DMS153 (cell line): ENCODE measurements at regions not wholly inside any gene's neighbourhood (a gene's known extent, or its start where the extent isn't known, plus 50 kb on each side); places are given as distances from the start of the nearest gene placed in this dataset.
"Not testable (repeated sequence)": the region's sequence is repeated elsewhere in the genome, so short reads cannot be mapped to it uniquely, and the experiment has no call there.

ENCODE experiments used
- DNase-seq: peaks from one replicate; lab custom pipeline; 2025; lab: John Stamatoyannopoulos, UW

DNA sequence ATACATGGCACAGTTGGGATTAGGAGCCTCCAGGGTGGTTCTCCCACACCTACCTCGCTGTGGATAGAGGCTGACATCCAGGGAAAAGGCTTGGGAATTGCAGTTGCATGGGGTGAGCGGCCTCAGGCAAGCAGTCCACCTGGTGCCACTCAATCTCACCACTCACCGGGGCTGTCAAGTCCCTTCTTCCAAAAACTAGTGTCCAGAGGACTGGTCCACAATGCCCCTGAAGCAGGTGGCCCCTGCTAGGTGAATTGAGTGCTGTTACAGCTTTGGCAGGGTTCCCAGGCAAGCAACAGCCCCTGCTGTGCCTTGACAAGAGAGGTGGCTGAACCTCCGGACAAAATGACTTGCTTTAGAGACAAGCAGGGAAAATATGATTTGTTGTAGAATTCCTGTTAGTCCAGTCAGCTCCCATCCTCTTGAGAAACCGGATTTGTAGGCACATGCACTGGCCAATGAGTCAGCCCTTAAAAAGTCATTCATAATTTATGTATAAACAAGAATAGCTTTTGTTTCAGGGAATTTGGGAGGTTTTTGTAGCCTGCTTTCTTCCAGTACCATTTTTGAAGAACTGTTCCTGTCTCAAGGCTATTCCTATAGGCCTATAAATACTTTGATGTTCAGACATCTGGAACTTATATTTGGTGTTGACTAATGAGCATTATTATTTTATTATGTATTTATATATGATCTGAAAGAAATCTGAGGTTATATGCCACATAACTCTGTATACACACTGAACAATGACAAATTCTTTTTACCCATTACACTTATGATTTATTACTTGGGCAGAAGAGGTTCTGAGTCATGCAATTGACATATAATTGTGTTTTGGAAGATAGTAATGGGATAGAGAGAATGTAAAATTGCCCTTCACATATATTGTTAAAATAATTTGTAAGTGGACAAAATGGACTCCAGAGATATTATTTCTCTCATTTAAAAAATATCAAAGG lies 411.1 kb downstream of the ACTL7B start:
- peak; percentile 98 for DNase-seq

GRCh38 chr9:108443741-108444140 lies 412.0 kb downstream of the ACTL7B start:
- DNase-seq, result no peak

DNA sequence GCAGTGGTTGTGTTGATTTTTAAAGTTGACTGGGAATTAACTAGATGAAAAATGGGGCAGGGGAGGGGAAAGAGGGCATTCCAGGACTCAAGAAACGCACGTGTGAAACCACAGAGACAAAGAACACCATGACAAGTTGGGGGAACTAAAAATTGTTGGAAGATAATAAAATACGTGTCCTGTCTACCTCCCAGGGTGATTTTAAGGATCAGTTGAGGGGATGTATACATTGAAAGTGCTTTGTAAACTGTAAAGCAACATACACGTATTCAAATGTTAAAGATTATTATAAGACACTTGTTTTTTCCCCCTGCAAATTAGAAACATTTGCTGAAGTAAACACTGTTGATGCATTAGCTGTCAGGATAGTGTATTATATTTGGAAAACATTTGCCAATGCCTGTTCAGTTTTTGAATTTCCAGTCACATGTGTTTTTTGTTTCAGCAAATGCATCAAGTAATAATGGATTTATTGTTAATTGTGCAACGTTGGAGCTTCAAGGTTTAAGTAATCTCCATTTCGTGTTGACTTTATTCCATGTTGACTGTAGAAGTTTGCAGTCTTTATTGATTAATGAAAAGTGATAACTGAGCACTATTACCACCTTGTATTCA lies 412.7 kb downstream of the ACTL7B start:
- DNase-seq, result no peak

DNA sequence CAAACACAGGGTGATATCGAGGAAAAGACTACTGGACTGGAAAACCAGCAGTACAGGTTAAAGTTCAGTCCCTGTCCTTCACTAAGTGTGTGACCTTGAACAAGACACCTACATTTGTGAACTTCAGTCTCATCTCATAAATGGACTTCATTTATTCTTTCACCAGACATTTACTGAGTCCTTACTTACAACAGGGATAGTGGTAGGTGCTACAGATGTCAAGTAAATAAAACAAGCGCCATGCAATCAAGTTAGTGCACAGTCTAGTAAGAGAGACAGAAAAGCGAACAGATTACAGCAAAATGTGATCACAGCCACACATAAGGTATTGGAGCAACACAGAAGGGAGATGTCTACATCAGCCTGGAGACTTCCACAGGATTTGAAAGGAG lies 413.2 kb downstream of the ACTL7B start:
- DNase-seq, result no peak

DNA sequence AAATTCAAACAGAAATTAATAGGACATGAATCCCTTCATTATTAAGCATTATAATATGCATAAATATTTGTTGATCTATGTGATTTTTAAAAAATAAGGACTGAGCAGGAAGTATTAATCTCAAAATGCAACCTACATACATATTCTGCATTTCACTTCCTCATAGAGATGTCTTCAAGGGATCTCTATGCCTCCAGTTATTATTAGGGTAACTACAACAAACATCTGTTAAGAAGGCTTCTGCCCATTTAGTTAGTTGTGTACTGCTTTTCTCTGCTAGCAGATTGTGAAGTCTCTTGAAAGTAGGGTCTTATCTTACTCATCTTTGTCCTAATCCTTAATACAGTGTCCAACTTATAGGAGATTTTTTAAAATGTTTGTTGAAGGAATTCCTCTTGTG lies 414.1 kb downstream of the ACTL7B start:
- peak; percentile 21 for DNase-seq

- no peak for DNase-seq
Measured at GRCh38 chr9:108441251-108441650, 414.5 kb downstream of the ACTL7B start.

DNA sequence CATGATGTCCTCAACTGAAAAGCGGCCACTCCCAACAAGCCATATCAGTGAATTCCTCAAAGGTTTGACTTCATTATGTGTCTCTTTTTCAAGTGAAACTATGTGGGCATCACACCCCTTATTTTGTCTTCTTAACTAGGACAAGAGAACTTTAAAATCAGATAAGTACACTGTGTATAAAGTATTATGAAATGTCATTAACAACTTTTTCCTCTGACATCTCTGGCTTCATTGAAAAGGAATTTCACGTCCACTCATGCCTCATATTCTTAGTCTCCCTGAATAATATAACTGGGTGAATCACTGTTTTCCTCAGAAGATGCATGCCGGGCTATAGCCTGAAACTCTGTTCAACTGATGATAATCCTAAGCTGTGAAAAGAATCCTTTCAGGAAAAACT lies 415.8 kb downstream of the ACTL7B start:
- DNase-seq, result no peak

- DNase-seq, result no peak
Measured at GRCh38 chr9:108437656-108438055, 418.1 kb downstream of the ACTL7B start.

- no peak for DNase-seq
Measured at GRCh38 chr9:108436448-108436847, 419.3 kb downstream of the ACTL7B start.

DNA sequence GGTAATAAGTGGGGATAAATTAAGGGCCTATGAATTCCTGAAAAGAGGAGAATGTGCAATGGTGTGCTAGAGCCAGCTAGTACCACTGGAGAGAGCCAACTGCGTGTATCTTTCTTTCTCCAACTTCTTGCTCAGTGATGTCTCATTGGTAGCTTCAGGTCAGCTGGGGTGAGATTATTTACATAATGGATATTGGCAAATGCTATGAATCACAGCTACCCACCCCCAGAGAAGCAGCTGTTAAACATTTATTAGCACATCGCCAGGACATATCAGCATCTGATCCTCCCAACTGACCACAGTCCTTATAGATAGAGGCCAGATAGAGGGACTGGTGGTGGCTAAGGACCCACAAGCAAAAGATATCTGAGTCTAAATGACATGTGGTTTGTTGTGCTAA lies 421.3 kb downstream of the ACTL7B start:
- DNase-seq, result no peak

DNA sequence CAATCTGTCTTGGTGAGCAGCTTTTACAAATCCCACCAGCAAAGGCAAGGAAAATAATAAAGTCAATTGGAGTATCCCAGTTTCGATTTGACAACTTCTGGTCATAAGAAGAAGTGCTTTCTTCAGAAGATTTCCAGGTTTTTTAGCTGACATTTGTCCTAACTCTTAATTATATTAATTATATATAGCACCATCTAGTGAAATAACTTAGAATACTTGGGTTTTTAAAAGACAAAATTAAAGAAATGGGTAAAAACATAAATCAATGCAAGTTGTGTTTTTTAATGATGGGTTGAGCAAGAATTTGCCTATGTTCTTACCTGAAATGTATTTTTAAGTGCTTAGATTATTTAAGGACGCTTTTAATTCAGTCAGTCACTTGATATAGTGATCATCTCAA lies 421.8 kb downstream of the ACTL7B start:
- DNase-seq, result no peak

DNA sequence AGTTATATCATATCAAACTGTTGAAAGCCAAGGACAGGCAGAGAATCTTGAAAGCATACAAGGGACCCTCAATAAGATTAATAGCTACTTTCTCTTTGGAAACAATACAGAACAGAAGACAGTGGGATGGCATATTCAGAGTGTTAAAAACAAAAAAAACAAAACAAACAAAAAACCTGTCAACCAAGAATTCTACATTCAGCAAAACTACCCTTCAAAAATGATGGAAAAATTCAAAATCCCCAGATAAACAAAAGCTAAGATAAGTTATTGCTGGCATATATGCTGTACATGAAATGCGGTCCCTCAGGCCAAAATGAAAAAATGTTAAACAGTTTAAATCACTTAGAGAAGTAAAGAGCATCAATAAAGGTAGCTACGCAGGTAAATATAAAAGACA lies 425.1 kb downstream of the ACTL7B start:
- DNase-seq, result no peak

GRCh38 chr9:108427751-108428150 lies 428.0 kb downstream of the ACTL7B start:
- DNase-seq, result no peak

DNA sequence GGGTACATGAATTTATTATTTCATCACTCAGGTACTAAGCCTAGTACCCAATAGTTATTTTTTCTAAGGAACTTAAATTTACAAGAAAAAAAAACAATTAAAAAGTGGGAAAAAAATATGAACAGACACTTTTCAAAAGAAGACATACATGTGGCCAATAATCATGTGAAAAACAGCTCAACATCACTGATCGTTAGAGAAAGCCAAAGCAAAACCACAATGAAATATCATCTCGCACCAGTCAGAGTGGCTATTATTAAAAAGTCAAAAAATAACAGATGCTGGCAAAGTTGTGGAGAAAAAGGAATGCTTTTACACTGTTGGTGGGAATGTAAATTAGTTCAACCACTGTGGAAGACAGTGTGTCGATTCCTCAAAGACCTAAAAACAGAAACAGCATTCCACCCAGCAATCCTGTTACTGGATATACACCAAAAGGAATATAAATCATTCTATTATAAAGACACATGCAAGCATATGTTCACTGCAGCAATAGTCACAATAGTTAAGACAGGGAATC lies 429.3 kb downstream of the ACTL7B start:
- not testable (repeated sequence) for DNase-seq

DNA sequence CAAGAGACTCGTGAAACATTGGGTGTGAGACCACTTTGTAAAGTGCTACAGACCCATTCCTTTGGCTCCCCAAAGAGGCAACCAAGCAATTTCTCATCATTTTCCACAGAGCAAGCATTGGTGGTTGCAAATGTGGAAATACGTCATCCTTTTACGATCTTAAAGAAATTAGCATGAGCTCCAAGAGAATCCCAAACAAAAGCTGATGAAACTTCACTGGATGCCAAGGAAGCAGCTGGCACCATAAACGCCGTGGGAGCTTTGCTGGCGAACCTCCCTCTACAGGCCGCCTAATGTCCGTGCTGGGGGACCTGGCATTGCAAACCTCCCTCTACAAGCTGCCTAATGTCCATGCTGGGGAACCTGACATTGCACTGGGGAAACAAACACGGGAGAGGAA lies 432.4 kb downstream of the ACTL7B start:
- DNase-seq, result no peak

DNA sequence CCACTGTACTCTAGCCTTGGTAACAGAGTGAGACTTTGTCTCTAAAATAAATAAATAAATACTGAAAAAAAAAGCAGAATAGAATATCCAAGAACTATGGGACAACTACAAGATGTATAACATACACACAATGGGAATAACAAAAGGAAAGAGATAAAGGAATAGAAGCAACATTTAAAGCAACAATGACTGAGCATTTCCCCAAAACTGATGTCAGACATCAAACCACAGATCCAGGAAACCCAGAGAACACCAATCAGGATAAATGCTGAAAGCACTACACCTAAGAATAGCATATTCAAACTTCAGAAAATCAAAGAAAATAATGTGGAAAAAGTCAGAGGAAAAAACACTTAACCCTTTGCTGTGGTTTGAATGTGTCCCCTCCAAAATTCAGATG lies 436.4 kb downstream of the ACTL7B start:
- DNase-seq, result no peak

- DNase-seq, result no peak
Measured at GRCh38 chr9:108417726-108418125, 438.1 kb downstream of the ACTL7B start.

DNA sequence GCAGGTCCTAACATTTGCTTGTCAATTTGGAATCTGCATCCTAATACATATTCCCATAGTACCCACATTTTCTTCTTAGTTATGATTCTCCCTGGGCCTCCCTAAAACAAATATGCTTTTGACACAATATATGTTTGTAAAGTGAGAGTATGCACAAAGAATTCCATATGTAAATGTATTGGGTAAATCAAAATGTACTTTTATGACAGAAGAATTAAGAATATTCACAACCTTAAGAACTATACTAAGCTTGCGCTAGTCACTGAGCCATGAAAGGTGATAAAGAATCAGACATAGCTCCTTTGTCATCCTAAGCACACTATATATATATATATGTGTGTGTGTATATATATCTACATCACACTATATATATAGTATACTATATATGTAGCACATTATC lies 438.5 kb downstream of the ACTL7B start:
- DNase-seq, result no peak

DNA sequence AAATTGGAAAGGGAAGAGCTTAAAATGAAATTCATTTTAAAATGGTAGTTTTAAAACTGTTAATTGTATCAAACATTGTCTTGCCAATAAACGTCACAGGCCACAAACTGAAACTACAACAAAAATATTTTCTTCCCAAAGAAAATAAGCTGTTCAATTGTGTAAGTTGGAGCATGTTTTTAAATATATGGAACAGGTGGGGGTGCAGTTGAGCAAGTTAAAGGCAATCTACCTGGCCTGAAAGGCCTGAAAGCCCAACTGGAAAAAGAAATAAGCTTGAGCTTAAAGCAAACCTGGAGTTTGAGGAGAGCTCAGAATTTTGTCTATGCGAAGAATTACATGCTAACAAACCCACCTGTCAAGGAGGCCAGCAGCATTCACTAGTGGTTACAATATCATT lies 439.5 kb downstream of the ACTL7B start:
- no peak for DNase-seq

GRCh38 chr9:108413809-108414208 lies 442.0 kb downstream of the ACTL7B start:
- DNase-seq, result no peak

DNA sequence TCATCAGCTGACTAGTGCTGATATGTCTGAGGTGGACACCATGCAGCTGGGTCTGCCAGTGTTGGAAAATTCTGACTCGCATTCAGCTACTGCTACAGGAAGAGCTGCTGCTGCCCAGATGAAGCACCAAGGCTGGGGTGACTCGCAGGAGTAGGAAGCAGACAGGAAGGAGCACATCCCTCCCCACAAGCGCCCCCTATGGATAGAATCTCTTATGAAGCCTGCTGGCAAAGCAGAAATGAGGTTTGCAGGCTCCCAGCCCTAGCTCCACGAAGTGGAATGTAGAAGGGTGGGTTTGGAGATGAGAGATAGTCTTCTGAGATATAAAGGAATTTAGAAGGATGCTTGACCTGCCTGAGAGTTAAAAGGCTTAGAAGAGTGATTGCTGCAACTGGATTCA lies 443.0 kb downstream of the ACTL7B start:
- DNase-seq, result no peak

DNA sequence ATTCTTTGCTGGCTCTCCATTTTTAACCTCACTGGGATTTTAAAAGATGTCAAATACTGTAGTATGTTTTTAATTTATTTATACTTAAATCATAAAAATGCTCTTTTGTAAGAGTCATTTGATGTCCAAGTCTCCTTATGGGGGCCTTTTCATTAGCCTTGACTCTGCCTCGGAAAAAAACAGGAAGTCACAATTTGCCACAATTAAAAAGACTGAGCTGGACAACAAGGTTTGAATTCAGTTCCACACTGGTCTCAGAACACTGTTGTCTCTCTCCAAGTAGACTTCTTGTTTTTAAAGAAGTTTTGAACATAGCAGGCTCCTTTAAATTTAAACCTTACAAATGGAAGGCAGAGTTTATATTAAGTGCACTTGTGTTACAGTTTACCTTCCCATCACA lies 444.2 kb downstream of the ACTL7B start:
- no peak for DNase-seq

- no peak for DNase-seq
Measured at GRCh38 chr9:108410161-108410560, 445.6 kb downstream of the ACTL7B start.
